Type B pancreatic cell (in vitro differentiated cells): ENCODE measurements at regions not wholly inside any gene's neighbourhood (a gene's known extent, or its start where the extent isn't known, plus 50 kb on each side); places are given as distances from the start of the nearest gene placed in this dataset.

Experiments used
- DNase-seq: peaks from one replicate; pipeline ENCODE4 v3.0.0; 2021; ENCODE audit warnings: mixed read lengths; ENCODE audit not compliant: unreplicated experiment; ENCODE audit errors: extremely low spot score
- H3K27ac Mint-ChIP-seq: 2 replicates; pipeline ENCODE4 v1.8.0; 2021; ENCODE audit warnings: mild to moderate bottlenecking, mixed read lengths
- H3K27me3 Mint-ChIP-seq: 2 replicates; pipeline ENCODE4 v1.8.0; 2021; ENCODE audit warnings: mixed read lengths
- H3K36me3 Mint-ChIP-seq: 2 replicates; pipeline ENCODE4 v1.8.0; 2021; ENCODE audit warnings: mixed read lengths
- H3K4me1 Mint-ChIP-seq: one replicate; pipeline ENCODE4 v1.8.0; 2021; ENCODE audit warnings: mixed read lengths; ENCODE audit not compliant: unreplicated experiment
- H3K4me3 Mint-ChIP-seq: 2 replicates; pipeline ENCODE4 v1.8.0; 2021; ENCODE audit warnings: mild to moderate bottlenecking, mixed read lengths
- H3K9me3 Mint-ChIP-seq: 2 replicates; pipeline ENCODE4 v1.8.0; 2021; ENCODE audit warnings: mixed read lengths
- CTCF ChIP-seq: fragments of 200-600 bp; sonication (generic); conservative IDR thresholded peaks from 2 replicates; pipeline ENCODE4 v1.5.0; 2021; ENCODE audit warnings: antibody characterized with exemption, mild to moderate bottlenecking

GRCh38 chr2:156065912-156066311, 266.6 kb downstream of the NR4A2 start:
- no peaks in the 10 kb centered on the region for H3K4me1 Mint-ChIP-seq
- peak; percentile 31 for TF ChIP-seq CTCF
- no peaks in the 10 kb centered on the region for H3K36me3 Mint-ChIP-seq
- H3K27ac Mint-ChIP-seq: no peak overlapping the region
- H3K27me3 Mint-ChIP-seq: no peaks in the 10 kb centered on the region
- no peak for DNase-seq
- H3K9me3 Mint-ChIP-seq: no peaks in the 10 kb centered on the region
- H3K4me3 Mint-ChIP-seq: no peak overlapping the region

DNA sequence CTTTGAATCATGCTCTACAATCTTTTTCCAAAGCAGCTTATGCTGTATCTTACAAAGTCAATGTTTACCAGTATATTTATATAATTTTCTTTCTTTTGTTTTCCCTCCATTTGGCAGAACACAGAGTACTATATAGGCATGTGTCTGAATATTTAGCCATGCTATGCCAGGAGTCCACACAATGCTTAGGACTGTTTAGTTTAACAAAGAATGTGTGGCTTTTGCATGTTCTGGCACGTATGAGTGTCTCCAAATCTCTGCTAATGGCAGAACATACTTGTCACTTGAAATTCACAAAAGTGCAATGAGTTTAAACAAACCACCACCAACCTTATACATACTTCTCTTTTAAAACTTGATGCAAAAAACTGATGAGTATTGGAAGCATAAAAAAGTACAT, 268.0 kb downstream of the NR4A2 start:
- Mint-ChIP-seq H3K36me3 (no peaks in the 10 kb centered on the region), H3K4me1 (no peaks in the 10 kb centered on the region), H3K27ac (no peak overlapping the region), H3K27me3 (no peaks in the 10 kb centered on the region), H3K9me3 (no peaks in the 10 kb centered on the region), H3K4me3 (no peak overlapping the region)
- no peak for DNase-seq
- no peak for TF ChIP-seq CTCF

DNA sequence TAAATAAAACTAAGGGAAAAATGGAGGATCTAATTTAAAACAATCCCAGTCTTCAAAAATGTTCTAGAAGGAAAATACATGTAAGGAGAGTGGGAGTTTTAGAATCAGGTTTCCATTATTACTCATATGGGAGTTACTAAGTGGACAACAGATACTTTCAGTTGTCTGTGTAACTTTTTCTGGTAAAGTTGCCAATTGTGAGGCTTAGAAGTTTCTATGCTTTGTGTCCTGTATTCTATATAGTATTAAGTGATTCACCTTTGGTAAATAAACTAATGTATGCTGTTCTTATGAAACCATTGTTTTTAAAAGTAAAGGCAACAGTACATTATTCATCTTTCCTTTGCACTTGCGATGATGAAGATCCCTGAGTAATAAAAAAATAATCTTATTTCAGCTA, 274.9 kb downstream of the NR4A2 start:
- Mint-ChIP-seq H3K9me3 (no peaks in the 10 kb centered on the region), H3K27me3 (no peaks in the 10 kb centered on the region), H3K27ac (no peak overlapping the region), H3K4me3 (no peak overlapping the region), H3K36me3 (no peaks in the 10 kb centered on the region), H3K4me1 (no peaks in the 10 kb centered on the region)
- TF ChIP-seq CTCF: no peak
- DNase-seq: no peak

DNA sequence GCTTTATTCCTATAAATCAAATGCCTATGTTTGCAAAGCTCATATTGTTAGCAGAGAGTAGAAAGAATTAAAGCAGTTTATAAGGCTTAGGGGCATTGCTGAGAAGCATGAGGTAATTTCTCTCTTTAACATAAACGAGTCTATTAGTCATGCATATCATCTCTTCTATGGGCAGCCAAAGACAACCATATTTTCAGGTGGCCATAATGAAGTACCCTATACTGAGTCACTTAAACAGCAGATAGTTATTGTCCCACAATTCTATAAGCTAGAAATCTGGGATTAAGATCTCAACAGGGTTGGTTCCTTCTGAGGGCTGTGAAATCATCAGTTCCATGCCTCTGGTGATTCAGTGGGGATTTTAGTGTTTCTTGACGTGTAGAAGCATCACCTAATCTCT, 277.5 kb downstream of the NR4A2 start:
- H3K9me3 Mint-ChIP-seq: no peaks in the 10 kb centered on the region
- no peak overlapping the region for H3K27ac Mint-ChIP-seq
- DNase-seq: no peak
- H3K4me3 Mint-ChIP-seq: no peak overlapping the region
- H3K36me3 Mint-ChIP-seq: no peaks in the 10 kb centered on the region
- no peak for TF ChIP-seq CTCF
- H3K4me1 Mint-ChIP-seq: no peaks in the 10 kb centered on the region
- H3K27me3 Mint-ChIP-seq: no peaks in the 10 kb centered on the region

DNA sequence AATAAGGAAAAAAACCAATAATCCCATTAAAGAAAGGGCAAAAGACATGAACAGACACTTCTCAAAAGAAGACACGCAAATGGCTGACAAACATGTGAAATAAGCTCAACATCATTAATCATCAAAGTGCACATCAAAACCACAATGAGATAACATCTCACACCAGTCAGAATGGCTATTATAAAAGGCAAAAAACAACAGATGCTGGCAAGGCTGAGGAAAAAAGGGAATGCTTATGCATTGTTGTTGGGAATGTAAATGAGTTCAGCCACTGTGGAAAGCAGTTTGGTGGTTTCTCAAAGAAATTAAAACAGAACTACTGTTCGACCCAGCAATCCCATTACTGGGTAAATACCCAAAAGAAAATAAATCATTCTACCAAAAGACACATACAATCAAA, 285.6 kb downstream of the NR4A2 start:
- Mint-ChIP-seq H3K9me3 (peaks cover 7% of the 10 kb centered on the region), H3K36me3 (peaks cover 4% of the 10 kb centered on the region), H3K4me1 (no peaks in the 10 kb centered on the region), H3K27ac (no peak overlapping the region), H3K4me3 (no peak overlapping the region), H3K27me3 (no peaks in the 10 kb centered on the region)
- DNase-seq: no peak
- no peak for TF ChIP-seq CTCF

DNA sequence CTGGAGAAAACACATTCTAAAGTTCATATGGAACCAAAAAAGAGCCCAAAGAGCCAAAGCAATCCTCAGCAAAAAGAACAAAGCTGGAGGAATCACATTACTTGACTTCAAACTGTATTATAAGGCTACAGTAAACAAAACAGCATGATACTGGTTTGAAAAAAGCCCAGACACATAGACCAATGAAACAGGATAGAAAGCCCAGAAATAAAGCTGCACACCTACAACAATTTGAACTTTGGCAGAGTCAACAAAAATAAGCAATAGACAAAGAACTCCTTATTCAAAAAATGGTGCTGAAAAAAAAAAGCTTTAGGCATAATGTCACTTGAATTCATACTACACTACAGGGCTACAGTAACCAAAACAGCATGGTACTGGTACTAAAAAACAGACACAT, 289.6 kb downstream of the NR4A2 start:
- DNase-seq: no peak
- Mint-ChIP-seq H3K4me1 (no peaks in the 10 kb centered on the region), H3K27me3 (no peaks in the 10 kb centered on the region), H3K36me3 (peaks cover 7% of the 10 kb centered on the region), H3K9me3 (no peaks in the 10 kb centered on the region), H3K27ac (no peak overlapping the region), H3K4me3 (no peak overlapping the region)
- TF ChIP-seq CTCF: no peak
